Fibroblast of lung (primary cell): ENCODE measurements at regions not wholly inside any gene's neighbourhood (a gene's known extent, or its start where the extent isn't known, plus 50 kb on each side); places are given as distances from the start of the nearest gene placed in this dataset.
A peak's percentile ranks its signal among the peaks of the same experiment; 100 is the strongest.

Experiments
- DNase-seq, 2 donors: peaks; one replicate each; pipeline versions ENCODE4 v3.0.0 to v3.0.0-alpha.2; 2010; ENCODE audit warnings: low read depth in 2 of 2
- H2AFZ ChIP-seq: 2 replicates; pipeline ENCODE4 v1.5.1; 2012; ENCODE audit warnings: low read length, control low read depth, inconsistent platforms
- H3K27ac ChIP-seq: 2 replicates; pipeline ENCODE4 v1.5.1; 2011; ENCODE audit warnings: low read length, control low read depth; ENCODE audit not compliant: insufficient read depth
- H3K27me3 ChIP-seq: 2 replicates; pipeline ENCODE4 v1.5.1; 2011; ENCODE audit warnings: mild to moderate bottlenecking, low read length; ENCODE audit not compliant: control insufficient read depth, insufficient read depth
- H3K36me3 ChIP-seq: 2 replicates; pipeline ENCODE4 v1.5.1; 2011; ENCODE audit warnings: low read length; ENCODE audit not compliant: control insufficient read depth, insufficient read depth
- H3K4me1 ChIP-seq: 2 replicates; pipeline ENCODE4 v1.5.1; 2011; ENCODE audit warnings: low read length; ENCODE audit not compliant: control insufficient read depth, insufficient read depth; ENCODE audit errors: extremely low read depth
- H3K4me2 ChIP-seq: 2 replicates; pipeline ENCODE4 v1.5.1; 2011; ENCODE audit warnings: low read length, control low read depth; ENCODE audit not compliant: insufficient read depth; ENCODE audit errors: extremely low read depth
- H3K4me3 ChIP-seq, 4 experiments: fragments of 200-600 bp in 1 of 4; sonication (generic) in 1 of 4; replicated peaks in 1 of 4; 2 replicates each; pipeline ENCODE4 v1.5.1; 2011 to 2016; ENCODE audit warnings: low read length in 4 of 4, low read depth in 3 of 4, mild to moderate bottlenecking in 3 of 4, control low read depth in 2 of 4, inconsistent platforms in 1 of 4, mixed read lengths in 1 of 4; ENCODE audit not compliant: insufficient read depth in 1 of 4; ENCODE audit errors: control extremely low read depth in 1 of 4
- H3K79me2 ChIP-seq: 2 replicates; pipeline ENCODE4 v1.5.1; 2012; ENCODE audit warnings: mild to moderate bottlenecking, low read length, inconsistent platforms; ENCODE audit not compliant: control insufficient read depth, insufficient read depth
- H3K9ac ChIP-seq: 2 replicates; pipeline ENCODE4 v1.5.1; 2011; ENCODE audit warnings: mild to moderate bottlenecking, low read length, control low read depth; ENCODE audit not compliant: insufficient read depth
- H3K9me3 ChIP-seq: 2 replicates; pipeline ENCODE4 v1.5.1; 2012; ENCODE audit warnings: low read depth, low read length; ENCODE audit not compliant: control insufficient read depth, insufficient read depth
- H4K20me1 ChIP-seq: 2 replicates; pipeline ENCODE4 v1.5.1; 2011; ENCODE audit warnings: low read length; ENCODE audit not compliant: control insufficient read depth, insufficient read depth; ENCODE audit errors: extremely low read depth
- CTCF ChIP-seq, 2 donors: IDR thresholded peaks in 1 of 2; conservative IDR thresholded peaks in 1 of 2; 1 replicate in 1 of 2; 2 replicates in 1 of 2; pipeline ENCODE4 v1.5.1; 2011 to 2012; ENCODE audit warnings: low read length in 2 of 2, control low read depth in 1 of 2, inconsistent platforms in 1 of 2, low read depth in 1 of 2, mild to moderate bottlenecking in 1 of 2
- EZH2 ChIP-seq: IDR thresholded peaks from 2 replicates; pipeline ENCODE4 v1.5.1; 2012; ENCODE audit warnings: low read length, control low read depth, mild to moderate bottlenecking; ENCODE audit errors: missing control alignments

- no peaks in the 10 kb centered on the region for H3K36me3 ChIP-seq
- H3K4me2 ChIP-seq = no peak overlapping the region
- H3K27ac ChIP-seq = no peak overlapping the region
- no peaks in the 10 kb centered on the region for H3K4me1 ChIP-seq
- no peak overlapping the region for H3K4me3 ChIP-seq
- no peaks in the 10 kb centered on the region for H3K27me3 ChIP-seq
- H3K79me2 ChIP-seq = no peaks in the 10 kb centered on the region
- no peak overlapping the region for H3K9ac ChIP-seq
- H4K20me1 ChIP-seq = no peaks in the 10 kb centered on the region
- peak in 1 of 2 donors; percentile 18 for DNase-seq
- no peak for TF ChIP-seq EZH2
- no peak for TF ChIP-seq CTCF (conservative IDR thresholded peaks at IDR 0.05 in 1 of 2, IDR thresholded peaks at IDR 0.05 in 1 of 2; ENCODE audit: low read depth in 1 of 2, low read length in 2 of 2)
- H3K9me3 ChIP-seq = no peaks in the 10 kb centered on the region
- H2AFZ ChIP-seq = no peak overlapping the region
Observed at GRCh38 chr16:77610496-77610895, 111.8 kb upstream of the NUDT7 start.

- H4K20me1 ChIP-seq = no peaks in the 10 kb centered on the region
- H3K27me3 ChIP-seq = no peaks in the 10 kb centered on the region
- no peak overlapping the region for H2AFZ ChIP-seq
- no peak overlapping the region for H3K4me2 ChIP-seq
- no peaks in the 10 kb centered on the region for H3K9me3 ChIP-seq
- H3K4me1 ChIP-seq = no peaks in the 10 kb centered on the region
- no peak overlapping the region for H3K27ac ChIP-seq
- H3K36me3 ChIP-seq = no peaks in the 10 kb centered on the region
- no peak overlapping the region for H3K4me3 ChIP-seq
- TF ChIP-seq EZH2 = no peak
- no peak for TF ChIP-seq CTCF (conservative IDR thresholded peaks at IDR 0.05 in 1 of 2, IDR thresholded peaks at IDR 0.05 in 1 of 2; ENCODE audit: low read depth in 1 of 2, low read length in 2 of 2)
- peak in 1 of 2 donors; percentile 39 for DNase-seq
- no peaks in the 10 kb centered on the region for H3K79me2 ChIP-seq
- no peak overlapping the region for H3K9ac ChIP-seq
Observed at GRCh38 chr16:77611386-77611785, 110.9 kb upstream of the NUDT7 start.

- no peaks in the 10 kb centered on the region for H3K79me2 ChIP-seq
- H3K36me3 ChIP-seq = no peaks in the 10 kb centered on the region
- H3K9ac ChIP-seq = no peak overlapping the region
- H2AFZ ChIP-seq = no peak overlapping the region
- no peak for DNase-seq
- H3K4me3 ChIP-seq = no peak overlapping the region
- no peaks in the 10 kb centered on the region for H3K4me1 ChIP-seq
- H4K20me1 ChIP-seq = no peaks in the 10 kb centered on the region
- no peak for TF ChIP-seq EZH2
- no peak for TF ChIP-seq CTCF (conservative IDR thresholded peaks at IDR 0.05 in 1 of 2, IDR thresholded peaks at IDR 0.05 in 1 of 2; ENCODE audit: low read depth in 1 of 2, low read length in 2 of 2)
- no peaks in the 10 kb centered on the region for H3K9me3 ChIP-seq
- no peak overlapping the region for H3K27ac ChIP-seq
- no peak overlapping the region for H3K4me2 ChIP-seq
- no peaks in the 10 kb centered on the region for H3K27me3 ChIP-seq
Observed at GRCh38 chr16:77612596-77612995, 109.7 kb upstream of the NUDT7 start.
